T-helper 2 cell treated with Interferon-gamma antibody and Interleukin-4, amounts not matched to agents 5 μg/mL and 100 μg/mL, for 36 hours (primary cell): ENCODE measurements at regions not wholly inside any gene's neighbourhood (a gene's known extent, or its start where the extent isn't known, plus 50 kb on each side); places are given as distances from the start of the nearest gene placed in this dataset.

Experiments used
- DNase-seq: peaks from one replicate; pipeline ENCODE4 v3.0.0; 2021; ENCODE audit warnings: low spot score
- H3K27ac Mint-ChIP-seq: one replicate; pipeline ENCODE4 v1.8.0; 2021; ENCODE audit warnings: mild to moderate bottlenecking, mixed read lengths
- H3K27me3 Mint-ChIP-seq: one replicate; pipeline ENCODE4 v1.8.0; 2021; ENCODE audit warnings: low read depth, mixed read lengths
- H3K36me3 Mint-ChIP-seq: one replicate; pipeline ENCODE4 v1.8.0; 2021; ENCODE audit warnings: low read depth, mixed read lengths
- H3K4me1 Mint-ChIP-seq: one replicate; pipeline ENCODE4 v1.8.0; 2021; ENCODE audit warnings: low read depth, mixed read lengths
- H3K4me3 Mint-ChIP-seq: one replicate; pipeline ENCODE4 v1.8.0; 2022; ENCODE audit warnings: mild to moderate bottlenecking, moderate library complexity, mixed read lengths
- H3K9me3 Mint-ChIP-seq: one replicate; pipeline ENCODE4 v1.8.0; 2021; ENCODE audit warnings: mixed read lengths

DNA sequence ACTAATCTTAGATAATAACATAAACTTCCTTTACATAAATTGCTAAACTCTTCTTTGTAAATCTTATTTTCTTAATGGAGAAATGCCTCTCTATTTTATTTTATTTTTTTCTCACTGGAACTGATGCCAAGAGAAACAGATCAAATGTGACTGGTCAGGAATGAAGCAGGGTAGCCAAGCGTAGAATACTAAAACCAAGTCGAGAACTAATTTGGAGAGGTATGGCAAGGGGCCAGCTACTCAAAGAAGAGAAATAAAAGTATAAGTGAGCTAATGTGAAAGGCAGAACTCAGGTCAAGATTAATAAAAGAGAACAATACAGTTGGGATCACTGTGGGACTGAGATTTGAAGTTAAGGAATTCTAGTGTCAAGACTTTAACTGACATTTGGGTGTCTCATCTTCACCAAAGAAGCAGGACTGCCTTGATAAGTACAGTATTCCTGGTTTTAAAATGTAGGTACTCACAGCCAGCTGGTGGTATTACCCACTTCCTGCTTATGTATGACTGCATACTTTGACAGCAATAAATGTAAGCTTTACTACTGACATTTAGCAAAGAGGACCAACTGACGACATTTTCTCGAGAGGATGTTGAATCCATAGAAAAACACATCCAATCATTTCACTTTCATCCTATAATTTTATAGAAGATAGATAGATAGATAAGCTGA lies 1192.2 kb downstream of the EFNB2 start:
- H3K4me3 Mint-ChIP-seq, result no peak overlapping the region
- H3K36me3 Mint-ChIP-seq, result no peaks in the 10 kb centered on the region
- H3K4me1 Mint-ChIP-seq, result no peaks in the 10 kb centered on the region
- DNase-seq, result no peak
- no peaks in the 10 kb centered on the region for H3K27me3 Mint-ChIP-seq
- no peak overlapping the region for H3K27ac Mint-ChIP-seq
- no peaks in the 10 kb centered on the region for H3K9me3 Mint-ChIP-seq

DNA sequence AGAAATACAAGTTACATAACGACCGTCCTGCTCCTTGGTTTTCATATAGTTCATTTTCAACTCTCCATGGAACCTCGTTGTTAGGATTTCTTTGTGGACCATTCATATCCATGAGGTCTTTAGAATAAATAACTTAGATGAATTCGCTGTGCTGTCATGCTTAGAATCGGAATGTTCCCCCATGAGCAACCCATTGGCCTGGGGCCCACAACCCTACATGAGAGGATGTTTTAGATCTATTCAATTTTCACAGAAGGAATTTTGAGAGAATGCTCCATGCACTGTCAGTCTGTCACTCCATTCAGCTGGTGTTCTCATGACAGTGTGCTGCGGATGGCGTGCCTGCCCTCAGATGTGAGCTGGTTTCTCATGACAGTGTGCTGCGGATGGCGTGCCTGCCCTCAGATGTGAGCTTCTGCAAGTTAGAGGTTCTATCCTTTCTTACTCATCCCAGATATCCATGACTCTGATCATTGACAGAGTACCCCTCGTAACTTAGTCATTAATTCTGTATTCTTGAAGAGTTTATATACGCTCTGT lies 1193.1 kb downstream of the EFNB2 start:
- H3K4me3 Mint-ChIP-seq, result no peak overlapping the region
- no peak for DNase-seq
- no peaks in the 10 kb centered on the region for H3K4me1 Mint-ChIP-seq
- no peaks in the 10 kb centered on the region for H3K36me3 Mint-ChIP-seq
- no peak overlapping the region for H3K27ac Mint-ChIP-seq
- no peaks in the 10 kb centered on the region for H3K9me3 Mint-ChIP-seq
- H3K27me3 Mint-ChIP-seq, result no peaks in the 10 kb centered on the region

DNA sequence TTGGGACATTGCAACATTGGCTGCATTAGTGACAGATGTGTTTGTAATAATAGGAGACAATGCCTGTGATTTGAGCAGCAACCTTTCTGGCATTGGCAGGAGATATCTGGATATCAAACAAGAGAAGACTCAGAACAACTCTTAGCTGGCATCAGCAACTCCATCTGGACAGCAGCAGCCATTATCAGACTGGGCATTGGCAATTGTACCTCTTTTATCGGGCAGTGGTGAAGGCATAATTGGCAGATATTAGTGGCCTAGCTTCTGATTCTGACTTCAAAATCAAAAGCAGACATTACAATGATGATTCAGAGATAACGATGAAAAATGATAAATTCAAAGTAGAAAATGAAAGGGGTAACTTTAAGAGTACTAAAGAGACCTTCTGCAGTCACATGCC lies 1193.7 kb downstream of the EFNB2 start:
- H3K9me3 Mint-ChIP-seq, result no peaks in the 10 kb centered on the region
- H3K36me3 Mint-ChIP-seq, result no peaks in the 10 kb centered on the region
- no peaks in the 10 kb centered on the region for H3K27me3 Mint-ChIP-seq
- no peak overlapping the region for H3K27ac Mint-ChIP-seq
- no peaks in the 10 kb centered on the region for H3K4me1 Mint-ChIP-seq
- no peak overlapping the region for H3K4me3 Mint-ChIP-seq
- DNase-seq, result no peak

DNA sequence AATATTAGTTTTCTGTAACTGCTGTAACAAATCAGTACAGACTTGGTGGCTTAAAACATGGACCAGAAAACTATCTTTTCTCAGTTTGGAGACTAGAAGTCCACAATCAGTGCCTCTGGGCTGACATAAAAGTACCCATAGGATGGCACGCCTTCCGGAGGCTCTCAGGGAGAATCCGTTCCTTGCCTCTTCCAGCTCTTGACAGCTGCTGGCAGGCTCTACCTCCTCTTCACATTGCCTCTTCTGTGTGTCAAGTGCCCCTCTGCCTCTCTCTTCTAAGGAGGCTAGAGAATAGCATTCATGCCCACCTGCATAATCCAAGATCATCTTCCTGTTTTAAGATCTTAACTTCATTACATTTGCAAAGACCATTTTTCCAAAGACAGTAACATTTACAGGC lies 1194.2 kb downstream of the EFNB2 start:
- no peak for DNase-seq
- Mint-ChIP-seq H3K4me3 (no peak overlapping the region), H3K4me1 (no peaks in the 10 kb centered on the region), H3K27ac (no peak overlapping the region), H3K9me3 (no peaks in the 10 kb centered on the region), H3K27me3 (no peaks in the 10 kb centered on the region), H3K36me3 (no peaks in the 10 kb centered on the region)

DNA sequence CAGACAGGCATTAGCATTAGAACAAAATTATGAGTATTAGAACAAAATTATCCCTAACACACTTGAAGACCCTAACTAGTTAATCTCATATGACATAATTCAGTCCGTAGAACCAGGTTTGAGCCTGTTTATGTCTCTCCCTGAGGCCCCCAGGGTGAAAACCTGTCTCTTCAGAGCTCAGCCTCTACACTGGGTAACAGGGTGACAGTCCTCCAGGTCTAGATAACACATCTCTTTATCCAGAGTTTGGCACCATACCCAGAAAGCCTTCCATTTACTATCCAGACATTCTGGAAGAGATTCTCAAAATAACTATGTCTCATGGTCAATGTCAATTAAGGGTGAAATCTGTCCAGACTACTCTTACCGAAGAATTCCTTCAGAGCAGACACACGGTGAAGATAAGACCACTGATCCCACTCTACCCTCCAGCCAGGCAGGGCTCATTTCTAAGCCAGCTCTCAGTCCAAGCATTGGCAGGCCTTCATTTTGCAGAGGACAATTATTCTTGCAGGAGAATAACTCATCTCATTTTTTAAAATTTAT lies 1195.3 kb downstream of the EFNB2 start:
- no peak for DNase-seq
- no peaks in the 10 kb centered on the region for H3K4me1 Mint-ChIP-seq
- no peaks in the 10 kb centered on the region for H3K9me3 Mint-ChIP-seq
- no peaks in the 10 kb centered on the region for H3K36me3 Mint-ChIP-seq
- H3K4me3 Mint-ChIP-seq, result no peak overlapping the region
- no peak overlapping the region for H3K27ac Mint-ChIP-seq
- no peaks in the 10 kb centered on the region for H3K27me3 Mint-ChIP-seq

DNA sequence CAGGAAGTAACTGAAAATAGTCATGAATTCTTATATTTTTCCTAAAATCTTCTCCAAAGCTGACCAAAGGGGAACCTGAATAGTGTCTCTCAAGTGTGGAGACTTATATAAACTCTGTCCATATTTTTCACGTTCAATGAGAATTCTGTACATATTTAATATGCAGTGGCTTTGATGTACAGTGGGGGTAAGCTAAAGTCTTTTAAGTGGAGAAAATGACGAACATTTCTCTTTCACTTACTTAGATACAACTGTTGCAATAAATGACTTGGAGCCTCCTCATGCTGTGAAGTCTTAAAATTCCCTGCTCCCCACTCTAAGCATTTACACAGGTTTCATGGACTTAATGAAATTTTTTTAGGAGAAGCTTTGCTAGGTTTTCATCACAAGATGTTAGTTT lies 1196.7 kb downstream of the EFNB2 start:
- Mint-ChIP-seq H3K4me3 (no peak overlapping the region), H3K4me1 (no peaks in the 10 kb centered on the region), H3K27ac (no peak overlapping the region), H3K36me3 (no peaks in the 10 kb centered on the region), H3K9me3 (no peaks in the 10 kb centered on the region), H3K27me3 (no peaks in the 10 kb centered on the region)
- no peak for DNase-seq

DNA sequence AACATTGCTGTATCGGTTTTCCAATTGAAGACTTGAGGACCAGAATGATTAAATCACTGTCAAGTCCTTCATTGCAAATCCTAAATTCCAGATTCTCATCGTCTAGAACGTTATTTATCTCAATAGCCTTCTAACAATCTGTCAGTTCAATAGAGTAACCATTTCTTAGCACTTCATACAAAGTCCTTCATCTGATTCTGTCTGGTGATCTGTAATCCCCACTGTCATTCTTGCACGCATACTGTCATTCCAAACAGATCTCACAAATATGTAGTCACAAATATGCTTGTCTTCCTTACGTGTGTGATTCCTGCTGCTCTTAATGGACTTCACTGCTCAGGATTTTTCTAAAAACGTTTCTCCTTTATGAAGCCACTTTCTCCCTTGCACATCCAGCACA lies 1197.5 kb downstream of the EFNB2 start:
- Mint-ChIP-seq H3K36me3 (no peaks in the 10 kb centered on the region), H3K4me1 (no peaks in the 10 kb centered on the region), H3K4me3 (no peak overlapping the region), H3K27me3 (no peaks in the 10 kb centered on the region), H3K27ac (no peak overlapping the region), H3K9me3 (no peaks in the 10 kb centered on the region)
- DNase-seq, result no peak

DNA sequence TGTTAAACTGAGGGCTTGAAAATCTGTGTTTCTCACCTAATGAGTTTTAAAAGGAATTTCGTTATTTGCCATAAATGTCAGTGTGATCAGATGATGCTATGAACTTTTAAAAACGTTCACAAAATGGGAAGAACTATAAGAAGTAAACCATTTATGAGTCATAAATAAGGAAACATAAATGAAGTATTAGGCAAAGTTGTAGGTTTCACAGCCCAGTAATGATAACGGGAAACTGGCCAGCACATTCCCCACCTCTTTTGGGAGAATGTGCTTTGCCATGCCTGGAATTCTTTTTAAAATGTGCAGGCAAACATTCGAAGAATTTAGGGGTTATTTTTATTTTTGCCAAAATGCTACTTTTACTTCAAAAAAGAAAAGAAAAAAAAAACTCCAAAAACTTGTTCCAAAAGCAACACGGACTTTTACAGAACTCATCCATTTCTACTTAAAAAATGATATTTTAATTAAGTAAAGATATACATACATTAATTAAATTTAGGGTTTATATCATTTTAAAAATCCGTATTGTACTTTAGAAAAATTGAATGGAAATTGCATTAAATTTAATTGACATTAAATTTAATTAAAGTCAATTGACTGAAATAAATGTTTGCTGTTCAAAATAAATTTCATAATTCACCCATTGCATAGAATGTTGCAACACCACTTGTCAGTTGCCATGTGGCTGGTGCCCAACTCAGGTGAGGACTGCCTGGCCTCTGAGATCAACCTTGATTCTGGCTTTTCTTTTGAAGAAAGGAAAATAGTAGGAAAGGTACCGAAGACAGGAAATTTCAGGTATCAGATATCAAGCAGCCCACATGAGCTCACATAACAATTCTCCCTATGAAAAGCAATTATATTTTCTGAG lies 1198.5 kb downstream of the EFNB2 start:
- H3K36me3 Mint-ChIP-seq, result no peaks in the 10 kb centered on the region
- DNase-seq, result no peak
- no peaks in the 10 kb centered on the region for H3K27me3 Mint-ChIP-seq
- H3K4me1 Mint-ChIP-seq, result no peaks in the 10 kb centered on the region
- H3K9me3 Mint-ChIP-seq, result no peaks in the 10 kb centered on the region
- no peak overlapping the region for H3K4me3 Mint-ChIP-seq
- no peak overlapping the region for H3K27ac Mint-ChIP-seq

DNA sequence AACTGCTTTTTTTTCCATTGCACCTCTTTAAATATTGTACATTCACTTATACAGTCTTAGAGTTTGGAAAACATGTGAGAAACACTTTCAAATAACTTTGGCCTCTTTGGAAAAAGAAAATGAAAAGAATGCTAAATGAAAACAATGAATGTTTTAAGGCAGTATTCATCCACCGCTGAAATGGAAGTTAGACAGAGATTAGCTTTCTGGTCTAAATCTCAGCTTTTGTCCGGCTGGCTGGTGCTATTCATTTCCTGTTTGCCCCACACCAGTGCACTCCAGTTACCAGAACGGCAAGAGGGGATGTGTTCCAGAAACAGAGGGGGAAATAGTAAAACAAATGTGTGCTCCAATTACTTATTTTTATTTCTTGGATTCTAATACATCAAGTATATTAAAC lies 1201.3 kb downstream of the EFNB2 start:
- DNase-seq, result no peak

DNA sequence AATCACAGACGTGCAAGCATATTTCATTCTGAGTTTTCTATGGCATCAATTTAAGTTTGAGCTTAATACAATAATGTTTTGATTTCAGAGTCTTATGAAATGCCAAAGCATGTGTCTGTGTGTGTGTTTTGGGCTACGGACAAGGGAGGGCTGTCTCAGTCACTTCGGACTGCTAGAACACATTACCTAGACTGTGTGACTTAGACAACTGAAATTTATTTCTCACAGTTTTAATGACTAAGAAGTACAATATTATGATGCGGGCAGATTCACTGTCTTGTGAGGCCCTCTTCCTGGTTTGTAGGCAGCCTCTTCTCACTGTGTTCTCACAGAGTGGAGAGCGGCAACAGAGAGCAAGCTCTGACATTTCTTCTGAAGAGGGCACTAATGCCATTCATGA lies 1202.0 kb downstream of the EFNB2 start:
- Mint-ChIP-seq H3K4me3 (no peak overlapping the region), H3K27me3 (no peaks in the 10 kb centered on the region), H3K36me3 (no peaks in the 10 kb centered on the region), H3K9me3 (no peaks in the 10 kb centered on the region), H3K27ac (no peak overlapping the region), H3K4me1 (no peaks in the 10 kb centered on the region)
- no peak for DNase-seq

More for the DNA sequence above, 1201.3 kb downstream of the EFNB2 start:
- H3K4me3 Mint-ChIP-seq, result no peak overlapping the region
- no peaks in the 10 kb centered on the region for H3K27me3 Mint-ChIP-seq
- H3K36me3 Mint-ChIP-seq, result no peaks in the 10 kb centered on the region
- no peaks in the 10 kb centered on the region for H3K4me1 Mint-ChIP-seq
- no peaks in the 10 kb centered on the region for H3K9me3 Mint-ChIP-seq
- H3K27ac Mint-ChIP-seq, result no peak overlapping the region

DNA sequence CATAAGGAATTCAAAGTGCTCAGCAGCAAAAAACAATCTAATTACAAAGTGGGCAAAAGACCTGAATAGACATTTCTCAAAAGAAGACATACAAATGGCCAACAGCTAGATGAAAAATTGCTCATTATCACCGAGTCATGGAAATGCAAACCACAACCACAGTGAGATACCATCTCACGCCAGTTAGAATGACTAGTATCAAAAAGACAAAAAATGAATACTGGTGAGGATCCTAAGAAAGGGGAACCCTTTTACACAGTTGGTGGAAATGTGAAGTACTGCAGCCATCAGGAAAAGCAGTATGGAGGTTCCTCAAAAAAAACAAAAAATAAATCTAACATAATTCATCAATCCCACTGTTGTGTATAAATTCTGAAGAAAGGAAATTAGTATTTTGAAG lies 1206.1 kb downstream of the EFNB2 start:
- H3K9me3 Mint-ChIP-seq, result no peaks in the 10 kb centered on the region
- no peak overlapping the region for H3K27ac Mint-ChIP-seq
- H3K36me3 Mint-ChIP-seq, result no peaks in the 10 kb centered on the region
- no peak for DNase-seq
- H3K4me1 Mint-ChIP-seq, result no peaks in the 10 kb centered on the region
- no peaks in the 10 kb centered on the region for H3K27me3 Mint-ChIP-seq
- no peak overlapping the region for H3K4me3 Mint-ChIP-seq

DNA sequence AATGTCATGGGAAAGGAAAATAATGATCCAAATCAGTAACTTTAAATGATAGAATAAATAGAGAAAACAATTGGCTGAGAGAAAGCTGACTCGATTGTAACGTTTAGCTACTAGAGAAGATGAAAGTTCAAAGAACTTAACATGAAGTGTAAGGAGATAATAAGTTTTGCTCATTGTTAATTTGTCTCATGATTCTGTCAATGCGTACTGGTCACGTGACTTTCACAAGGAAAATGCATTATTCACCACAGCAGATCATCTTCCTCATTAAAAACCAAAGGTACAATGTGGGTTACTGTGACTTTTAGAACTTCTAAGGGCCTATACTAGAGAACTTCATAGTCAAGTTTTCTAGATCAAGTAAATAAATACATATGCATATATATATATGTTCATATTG lies 1207.2 kb downstream of the EFNB2 start:
- no peak for DNase-seq
- H3K27me3 Mint-ChIP-seq, result no peaks in the 10 kb centered on the region
- H3K4me1 Mint-ChIP-seq, result no peaks in the 10 kb centered on the region

DNA sequence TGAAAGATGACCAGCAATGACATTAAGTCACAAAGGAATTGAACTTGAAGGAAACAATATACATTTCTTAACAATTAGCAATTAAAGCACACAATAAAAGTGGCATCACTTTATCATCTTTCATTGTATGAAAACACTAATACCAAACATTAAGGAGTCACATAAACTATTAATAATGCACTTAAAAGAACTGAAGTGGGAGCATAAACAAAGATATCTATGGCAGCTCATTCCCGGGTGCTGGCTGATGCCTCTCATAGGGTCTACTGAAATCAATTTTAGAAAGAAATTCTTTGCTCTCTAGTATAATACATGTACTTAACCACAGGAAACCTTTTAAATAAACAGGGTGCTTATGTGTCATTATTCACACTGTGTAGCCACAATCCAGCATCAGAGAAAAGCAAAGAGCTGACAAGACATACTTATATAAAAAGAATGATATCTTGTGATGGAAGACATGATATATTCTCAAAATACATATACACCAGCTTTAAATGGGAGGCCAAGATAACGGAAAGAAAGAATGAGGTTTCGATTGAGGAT lies 1207.8 kb downstream of the EFNB2 start:
- Mint-ChIP-seq H3K27ac (no peak overlapping the region), H3K4me1 (no peaks in the 10 kb centered on the region), H3K4me3 (no peak overlapping the region), H3K36me3 (no peaks in the 10 kb centered on the region), H3K27me3 (no peaks in the 10 kb centered on the region), H3K9me3 (no peaks in the 10 kb centered on the region)
- DNase-seq, result no peak

More for the DNA sequence above, 1207.2 kb downstream of the EFNB2 start:
- no peaks in the 10 kb centered on the region for H3K9me3 Mint-ChIP-seq
- no peak overlapping the region for H3K27ac Mint-ChIP-seq
- H3K36me3 Mint-ChIP-seq, result no peaks in the 10 kb centered on the region
- H3K4me3 Mint-ChIP-seq, result no peak overlapping the region

DNA sequence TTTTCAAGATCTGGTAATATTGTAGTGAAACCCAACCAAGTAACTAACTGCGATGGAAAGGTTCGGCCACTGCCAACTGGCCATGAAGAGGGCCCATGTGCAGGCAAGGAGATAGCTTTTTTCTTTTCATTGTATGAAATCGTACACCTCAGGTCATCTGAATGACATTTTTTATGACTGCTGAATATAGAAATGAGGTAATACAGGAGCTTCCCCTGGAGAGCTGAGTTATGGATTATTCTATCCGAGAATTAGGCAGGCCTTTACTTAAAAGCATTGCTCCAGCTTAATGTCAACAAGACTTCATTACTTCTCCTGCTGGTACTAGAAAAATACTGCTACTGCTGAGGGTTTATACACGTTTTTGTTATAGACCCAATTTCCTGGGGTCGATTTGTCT lies 1215.6 kb downstream of the EFNB2 start:
- no peak overlapping the region for H3K4me3 Mint-ChIP-seq
- H3K9me3 Mint-ChIP-seq, result no peaks in the 10 kb centered on the region
- no peak overlapping the region for H3K27ac Mint-ChIP-seq

More for the DNA sequence above, 1215.6 kb downstream of the EFNB2 start:
- DNase-seq, result no peak
- H3K36me3 Mint-ChIP-seq, result no peaks in the 10 kb centered on the region
- no peaks in the 10 kb centered on the region for H3K4me1 Mint-ChIP-seq
- H3K27me3 Mint-ChIP-seq, result no peaks in the 10 kb centered on the region
